GM12864 (cell line): ENCODE measurements at regions not wholly inside any gene's neighbourhood (a gene's known extent, or its start where the extent isn't known, plus 50 kb on each side); places are given as distances from the start of the nearest gene placed in this dataset.
A peak's percentile ranks its signal among the peaks of the same experiment; 100 is the strongest.

Experiments
- DNase-seq: peaks from one replicate; pipeline ENCODE4 v3.0.0-alpha.2; 2011; ENCODE audit warnings: low read depth
- H3K4me3 ChIP-seq: 2 replicates; pipeline ENCODE4 v1.5.1; 2011; ENCODE audit warnings: mild to moderate bottlenecking, low read depth, low read length, control low read depth
- CTCF ChIP-seq: IDR thresholded peaks from 2 replicates; pipeline ENCODE4 v1.5.1; 2011; ENCODE audit warnings: low read depth, mild to moderate bottlenecking, moderate library complexity, low read length, control low read depth, inconsistent platforms; ENCODE audit errors: missing control alignments

GRCh38 chr4:162510115-162510514 lies 346.3 kb upstream of the FSTL5 start:
- DNase-seq = no peak
- no peak overlapping the region for H3K4me3 ChIP-seq
- TF ChIP-seq CTCF = no peak

GRCh38 chr4:162509333-162509732 lies 345.5 kb upstream of the FSTL5 start:
- no peak for TF ChIP-seq CTCF
- DNase-seq = no peak
- no peak overlapping the region for H3K4me3 ChIP-seq

GRCh38 chr4:162506253-162506652 lies 342.5 kb upstream of the FSTL5 start:
- no peak for DNase-seq
- H3K4me3 ChIP-seq = no peak overlapping the region
- TF ChIP-seq CTCF = no peak

- TF ChIP-seq CTCF = no peak
- no peak for DNase-seq
- H3K4me3 ChIP-seq = no peak overlapping the region
These were observed 340.1 kb upstream of the FSTL5 start for GRCh38 chr4:162503868-162504267.

GRCh38 chr4:162502109-162502508 lies 338.3 kb upstream of the FSTL5 start:
- H3K4me3 ChIP-seq = no peak overlapping the region
- no peak for TF ChIP-seq CTCF
- no peak for DNase-seq

- no peak for DNase-seq
- peak; percentile 22 for TF ChIP-seq CTCF
- H3K4me3 ChIP-seq = no peak overlapping the region
These were observed 335.7 kb upstream of the FSTL5 start for GRCh38 chr4:162499478-162499877.

- DNase-seq = no peak
- no peak overlapping the region for H3K4me3 ChIP-seq
- TF ChIP-seq CTCF = no peak
These were observed 334.4 kb upstream of the FSTL5 start for GRCh38 chr4:162498168-162498567.
